ENCODE measurements at regions not wholly inside any gene's neighbourhood (a gene's known extent, or its start where the extent isn't known, plus 50 kb on each side); places are given as distances from the start of the nearest gene placed in this dataset.

- TF ChIP-seq, protein P1, sequence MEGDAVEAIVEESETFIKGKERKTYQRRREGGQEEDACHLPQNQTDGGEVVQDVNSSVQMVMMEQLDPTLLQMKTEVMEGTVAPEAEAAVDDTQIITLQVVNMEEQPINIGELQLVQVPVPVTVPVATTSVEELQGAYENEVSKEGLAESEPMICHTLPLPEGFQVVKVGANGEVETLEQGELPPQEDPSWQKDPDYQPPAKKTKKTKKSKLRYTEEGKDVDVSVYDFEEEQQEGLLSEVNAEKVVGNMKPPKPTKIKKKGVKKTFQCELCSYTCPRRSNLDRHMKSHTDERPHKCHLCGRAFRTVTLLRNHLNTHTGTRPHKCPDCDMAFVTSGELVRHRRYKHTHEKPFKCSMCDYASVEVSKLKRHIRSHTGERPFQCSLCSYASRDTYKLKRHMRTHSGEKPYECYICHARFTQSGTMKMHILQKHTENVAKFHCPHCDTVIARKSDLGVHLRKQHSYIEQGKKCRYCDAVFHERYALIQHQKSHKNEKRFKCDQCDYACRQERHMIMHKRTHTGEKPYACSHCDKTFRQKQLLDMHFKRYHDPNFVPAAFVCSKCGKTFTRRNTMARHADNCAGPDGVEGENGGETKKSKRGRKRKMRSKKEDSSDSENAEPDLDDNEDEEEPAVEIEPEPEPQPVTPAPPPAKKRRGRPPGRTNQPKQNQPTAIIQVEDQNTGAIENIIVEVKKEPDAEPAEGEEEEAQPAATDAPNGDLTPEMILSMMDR (conservative IDR thresholded peaks at IDR 0.05; ENCODE audit: low read depth): no peak
- CTCF ChIA-PET: no interaction called here
- no peak for DNase-seq (ENCODE audit: low spot score)
- H3K27ac ChIP-seq: peak overlapping the region; percentile 24; the same call in 1 of the 2 replicates
- POLR2A ChIA-PET (ENCODE audit: low non-redundant PET): no interaction called here
Measured at GRCh38 chr15:93496888-93497287, 407.9 kb upstream of the RGMA start.

DNA sequence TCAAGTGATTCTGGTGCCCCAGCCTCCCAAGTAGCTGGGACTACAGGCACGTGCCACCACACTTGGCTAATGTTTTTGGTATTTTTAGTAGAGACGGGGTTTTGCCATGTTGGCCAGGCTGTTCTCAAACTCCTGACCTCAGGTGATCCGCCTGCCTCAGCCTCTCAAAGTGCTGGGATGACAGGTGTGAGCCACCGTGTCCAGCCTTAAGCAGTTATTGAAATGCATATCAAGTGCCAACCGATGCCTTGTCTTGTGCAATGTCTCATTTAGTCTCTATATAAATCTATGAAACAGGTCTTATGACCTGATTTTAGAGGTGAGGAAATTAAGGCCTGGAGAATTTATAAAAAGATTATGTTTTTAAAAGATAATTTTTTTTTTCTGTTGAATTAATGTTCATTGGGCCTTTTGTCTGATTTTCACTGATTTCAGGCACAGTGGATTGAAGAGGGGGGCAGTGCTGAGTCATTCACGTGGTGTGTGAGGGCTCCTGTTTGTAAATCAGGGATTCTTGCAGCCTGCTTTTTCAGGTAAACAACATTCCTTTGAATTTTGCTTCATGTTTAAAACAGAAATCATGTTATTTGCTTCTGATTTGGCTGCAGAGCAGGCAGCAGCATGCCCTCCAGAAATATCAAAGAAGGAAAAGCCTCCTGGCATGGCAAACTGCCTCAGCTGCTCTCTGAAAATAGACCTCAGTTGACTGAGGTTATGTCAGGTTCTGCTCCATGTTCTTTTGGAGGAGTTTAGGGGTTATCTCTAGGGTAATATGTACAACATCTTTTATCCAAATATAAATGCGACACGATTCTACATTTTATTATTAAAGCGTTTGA, 407.0 kb upstream of the RGMA start:
- DNase-seq (ENCODE audit: low spot score): peak; percentile 50
- ChIA-PET CTCF (no interaction called here), POLR2A (ENCODE audit: low non-redundant PET) (no interaction called here)
- TF ChIP-seq, protein P1 (conservative IDR thresholded peaks at IDR 0.05; ENCODE audit: low read depth): no peak
- H3K27ac ChIP-seq: peak overlapping the region; percentile 68

GRCh38 chr15:93493172-93493571, 404.2 kb upstream of the RGMA start:
- no peak overlapping the region for H3K27ac ChIP-seq
- POLR2A ChIA-PET (ENCODE audit: low non-redundant PET): no interaction called here
- CTCF ChIA-PET: no interaction called here
- TF ChIP-seq, protein P1 (conservative IDR thresholded peaks at IDR 0.05; ENCODE audit: low read depth): no peak
- DNase-seq (ENCODE audit: low spot score): no peak

DNA sequence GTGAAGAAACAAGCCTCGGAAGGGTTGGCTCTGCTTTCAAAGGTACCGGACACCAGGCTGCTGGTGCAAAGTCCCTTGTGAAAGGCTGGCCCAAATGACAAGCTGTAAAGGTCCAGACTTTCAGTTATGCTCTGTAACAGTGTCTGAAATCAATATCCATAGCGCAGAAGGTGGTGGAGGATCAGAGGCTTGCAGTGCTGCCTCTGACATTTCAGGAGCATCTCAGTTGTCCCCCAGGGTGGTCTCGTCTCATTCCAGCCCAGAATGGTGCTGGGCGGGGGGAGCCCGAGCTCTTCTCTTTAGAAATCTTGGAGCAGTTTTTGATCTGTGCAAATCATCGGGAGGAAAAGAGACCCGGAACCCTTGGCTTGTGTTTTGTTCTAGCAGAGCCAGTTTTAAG, 402.3 kb upstream of the RGMA start:
- no peak overlapping the region for H3K27ac ChIP-seq
- POLR2A ChIA-PET (ENCODE audit: low non-redundant PET): no interaction called here
- no peak for DNase-seq (ENCODE audit: low spot score)
- TF ChIP-seq, protein P1 (conservative IDR thresholded peaks at IDR 0.05; ENCODE audit: low read depth): no peak
- CTCF ChIA-PET: no interaction called here

GRCh38 chr15:93488296-93488713, 399.3 kb upstream of the RGMA start:
- H3K27ac ChIP-seq: no peak overlapping the region
- TF ChIP-seq, protein P1 (conservative IDR thresholded peaks at IDR 0.05; ENCODE audit: low read depth): no peak
- no peak for DNase-seq (ENCODE audit: low spot score)
- ChIA-PET POLR2A (ENCODE audit: low non-redundant PET) (no interaction called here), CTCF (no interaction called here)

GRCh38 chr15:93486407-93487117, 397.6 kb upstream of the RGMA start:
- no peak for DNase-seq (ENCODE audit: low spot score)
- ChIA-PET POLR2A (ENCODE audit: low non-redundant PET) (interaction anchor here (0.6 kb wide), 1 partner anchor 26 kb away, joined by 3 read pairs; no protein-coding TSS in a partner anchor), CTCF (no interaction called here)
- H3K27ac ChIP-seq: no peak overlapping the region
- TF ChIP-seq, protein P1 (conservative IDR thresholded peaks at IDR 0.05; ENCODE audit: low read depth): no peak

All from RWPE1 (cell line).